GM12873 (cell line): ENCODE measurements at regions not wholly inside any gene's neighbourhood (a gene's known extent, or its start where the extent isn't known, plus 50 kb on each side); places are given as distances from the start of the nearest gene placed in this dataset.

Experiments
- TF ChIP-seq, protein P1 (sequence below): IDR thresholded peaks from 2 replicates; pipeline ENCODE4 v1.5.1; 2012; ENCODE audit warnings: low read depth, mild to moderate bottlenecking, moderate library complexity, low read length, control low read depth; ENCODE audit not compliant: insufficient read depth; ENCODE audit errors: missing control alignments

- TF ChIP-seq, protein P1, sequence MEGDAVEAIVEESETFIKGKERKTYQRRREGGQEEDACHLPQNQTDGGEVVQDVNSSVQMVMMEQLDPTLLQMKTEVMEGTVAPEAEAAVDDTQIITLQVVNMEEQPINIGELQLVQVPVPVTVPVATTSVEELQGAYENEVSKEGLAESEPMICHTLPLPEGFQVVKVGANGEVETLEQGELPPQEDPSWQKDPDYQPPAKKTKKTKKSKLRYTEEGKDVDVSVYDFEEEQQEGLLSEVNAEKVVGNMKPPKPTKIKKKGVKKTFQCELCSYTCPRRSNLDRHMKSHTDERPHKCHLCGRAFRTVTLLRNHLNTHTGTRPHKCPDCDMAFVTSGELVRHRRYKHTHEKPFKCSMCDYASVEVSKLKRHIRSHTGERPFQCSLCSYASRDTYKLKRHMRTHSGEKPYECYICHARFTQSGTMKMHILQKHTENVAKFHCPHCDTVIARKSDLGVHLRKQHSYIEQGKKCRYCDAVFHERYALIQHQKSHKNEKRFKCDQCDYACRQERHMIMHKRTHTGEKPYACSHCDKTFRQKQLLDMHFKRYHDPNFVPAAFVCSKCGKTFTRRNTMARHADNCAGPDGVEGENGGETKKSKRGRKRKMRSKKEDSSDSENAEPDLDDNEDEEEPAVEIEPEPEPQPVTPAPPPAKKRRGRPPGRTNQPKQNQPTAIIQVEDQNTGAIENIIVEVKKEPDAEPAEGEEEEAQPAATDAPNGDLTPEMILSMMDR = no peak
Observed at GRCh38 chr16:58883131-58883530, 149.0 kb upstream of the GOT2 start.

GRCh38 chr16:58882292-58882691 is 148.2 kb upstream of the GOT2 start:
- TF ChIP-seq, protein P1 = no peak

GRCh38 chr16:58866935-58867334 is 132.8 kb upstream of the GOT2 start:
- TF ChIP-seq, protein P1 = no peak

GRCh38 chr16:58863761-58864160 is 129.6 kb upstream of the GOT2 start:
- TF ChIP-seq, protein P1 = no peak

DNA sequence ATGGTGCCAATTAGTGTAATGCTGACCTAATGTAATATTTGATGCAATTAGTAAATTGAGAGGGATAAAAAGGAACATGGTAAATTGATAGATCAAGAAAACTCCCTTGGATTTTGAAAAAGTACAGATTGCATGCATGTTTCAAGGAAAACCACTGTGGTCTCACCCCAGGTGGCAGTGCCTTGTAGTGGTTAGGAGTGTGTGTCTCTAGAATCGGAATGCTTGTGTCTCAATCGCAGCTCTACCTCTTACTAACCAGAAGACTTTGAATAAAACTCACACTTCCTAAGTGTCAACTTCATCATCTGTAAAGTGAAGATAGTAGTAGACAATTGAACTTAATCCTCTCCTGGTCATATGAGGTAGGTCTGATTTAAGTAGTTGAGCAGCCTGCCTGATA is 128.9 kb upstream of the GOT2 start:
- TF ChIP-seq, protein P1 = no peak

DNA sequence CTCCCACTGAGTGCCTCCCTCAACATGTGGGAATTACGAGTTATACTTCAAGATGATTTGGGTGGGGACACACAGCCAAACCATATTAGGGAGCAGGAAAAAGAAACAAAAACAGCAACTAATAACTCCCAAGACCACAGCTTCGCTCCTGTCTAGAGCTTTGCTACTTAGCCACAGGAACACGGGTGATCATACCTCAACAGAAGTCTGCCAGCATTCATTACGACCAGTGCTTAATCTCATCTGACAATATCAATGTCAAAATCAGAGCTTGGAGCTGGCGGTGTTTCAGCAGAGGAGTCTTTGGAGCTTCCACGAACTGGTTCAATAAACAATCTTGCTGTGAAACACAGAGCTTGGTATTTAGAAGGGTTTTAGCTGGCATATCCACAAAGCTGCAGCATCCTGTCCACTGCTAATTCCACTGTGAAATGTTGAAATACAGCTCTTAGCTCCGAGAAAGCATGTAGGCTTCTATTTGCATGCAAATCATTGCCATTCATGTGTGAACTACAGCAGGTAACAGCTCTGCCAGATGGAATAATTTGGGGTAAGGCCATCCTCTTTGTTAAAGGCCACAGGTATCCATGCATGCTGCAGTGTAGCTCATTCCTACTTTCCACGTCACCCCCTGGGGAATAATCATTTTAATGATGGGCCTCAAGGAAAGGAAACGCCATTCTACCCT is 128.4 kb upstream of the GOT2 start:
- TF ChIP-seq, protein P1 = no peak

DNA sequence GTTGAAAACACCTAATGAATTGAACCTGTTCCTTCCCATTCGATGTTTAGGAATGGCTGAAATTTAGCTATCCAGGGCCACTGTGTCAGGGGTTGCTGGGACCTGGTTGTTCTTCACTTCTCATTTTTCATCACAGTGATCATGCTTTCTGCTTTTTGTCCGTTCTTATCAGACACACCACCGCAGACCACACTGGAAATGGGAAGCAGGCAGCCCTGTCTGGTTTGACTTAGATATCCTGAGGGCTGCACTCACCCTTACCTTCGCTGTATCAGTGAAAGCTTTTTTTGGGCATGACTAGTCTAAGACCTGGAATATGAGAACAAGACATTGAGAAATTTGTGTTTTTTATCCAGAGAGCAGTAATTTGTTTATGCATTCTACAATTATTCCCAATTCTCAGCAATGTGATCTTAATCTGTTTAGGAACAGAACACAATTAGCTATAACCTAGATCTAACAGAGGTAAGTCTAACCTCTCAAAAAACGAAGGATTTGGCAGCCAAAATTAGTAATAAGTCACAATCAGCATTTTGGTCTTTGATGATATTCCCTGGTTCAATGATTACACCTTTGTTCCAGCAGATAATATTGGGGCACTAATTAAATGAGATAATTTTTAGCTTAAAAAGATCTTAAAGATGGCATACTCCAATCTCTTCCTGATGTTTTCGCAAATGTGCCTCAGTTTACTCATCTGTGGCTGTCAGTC is 126.0 kb upstream of the GOT2 start:
- TF ChIP-seq, protein P1 = no peak
